SK-N-SH (cell line): ENCODE measurements at regions not wholly inside any gene's neighbourhood (a gene's known extent, or its start where the extent isn't known, plus 50 kb on each side); places are given as distances from the start of the nearest gene placed in this dataset.

ENCODE experiments used
- CTCF ChIA-PET: fragments of 300-600, 350-600 bp; formaldehyde crosslinking; extraction: SDS; loops from one replicate; lab custom pipeline; 2021; lab: Yijun Ruan, JAX
- POLR2A ChIA-PET: fragments of 350-600 bp; sonication (Branson Sonifier 250); formaldehyde crosslinking; extraction: SDS; loops from one replicate; lab custom pipeline; 2020; ENCODE audit warnings: antibody characterized with exemption, inconsistent platforms; lab: Yijun Ruan, JAX
- DNase-seq: peaks from one replicate; pipeline ENCODE4 v3.0.0; 2012
- H2AFZ ChIP-seq: fragments of 200-600 bp; sonication (generic); 2 replicates; pipeline ENCODE4 v1.8.1; 2016; ENCODE audit warnings: antibody characterized with exemption, mild to moderate bottlenecking, low read depth
- H3F3A ChIP-seq: fragments of 200-600 bp; sonication (generic); replicated peaks from 2 replicates; pipeline ENCODE3; 2016; ENCODE audit warnings: antibody characterized with exemption, mild to moderate bottlenecking; ENCODE audit not compliant: insufficient read depth
- H3K27ac ChIP-seq, 2 experiments: fragments of 200-500 bp in 1 of 2; fragments of 200-600 bp in 1 of 2; sonication (Bioruptor generic) in 1 of 2; sonication (generic), shearing (Covaris generic) in 1 of 2; 2 replicates each; pipeline versions ENCODE4 v1.5.1 to v1.6.1; 2014 to 2016; ENCODE audit warnings: low read depth in 2 of 2, inconsistent platforms in 1 of 2, low read length in 1 of 2, mild to moderate bottlenecking in 1 of 2, mixed read lengths in 1 of 2
- H3K27me3 ChIP-seq: fragments of 200-600 bp; sonication (generic), shearing (Covaris generic); 2 replicates; pipeline ENCODE4 v1.6.1; 2016; ENCODE audit warnings: mixed run types; ENCODE audit not compliant: insufficient read depth
- H3K36me3 ChIP-seq, 2 experiments: fragments of 200-500 bp in 1 of 2; fragments of 200-600 bp in 1 of 2; sonication (Bioruptor generic) in 1 of 2; sonication (generic) in 1 of 2; replicated peaks in 1 of 2; 2 replicates each; pipeline versions ENCODE3 to v1.5.1; 2014 to 2016; ENCODE audit warnings: low read length in 1 of 2, mild to moderate bottlenecking in 1 of 2; ENCODE audit not compliant: insufficient read depth in 2 of 2, control insufficient read depth in 1 of 2
- H3K4me1 ChIP-seq, 2 experiments: fragments of 200-500 bp in 1 of 2; fragments of 200-600 bp in 1 of 2; sonication (Bioruptor generic) in 1 of 2; sonication (generic), shearing (Covaris generic) in 1 of 2; 2 replicates each; pipeline versions ENCODE4 v1.5.1 to v1.6.1; 2014 to 2016; ENCODE audit warnings: low read depth in 1 of 2, low read length in 1 of 2, mixed run types in 1 of 2; ENCODE audit not compliant: insufficient read depth in 2 of 2, control insufficient read depth in 1 of 2
- H3K4me2 ChIP-seq: fragments of 200-600 bp; sonication (generic), shearing (Covaris generic); 2 replicates; pipeline ENCODE4 v1.6.1; 2017; ENCODE audit warnings: mixed run types
- H3K4me3 ChIP-seq, 2 experiments: fragments of 200-500 bp in 1 of 2; fragments of 200-600 bp in 1 of 2; sonication (Bioruptor generic) in 1 of 2; sonication (generic), shearing (Covaris generic) in 1 of 2; 2 replicates each; pipeline versions ENCODE4 v1.5.1 to v1.8.1; 2014 to 2016; ENCODE audit warnings: low read depth in 2 of 2, inconsistent platforms in 1 of 2, low read length in 1 of 2, mild to moderate bottlenecking in 1 of 2, mixed read lengths in 1 of 2, moderate library complexity in 1 of 2
- H3K79me2 ChIP-seq: fragments of 200-600 bp; sonication (generic); 2 replicates; pipeline ENCODE4 v1.8.1; 2017; ENCODE audit warnings: mild to moderate bottlenecking; ENCODE audit not compliant: insufficient read depth
- H3K9ac ChIP-seq: fragments of 200-600 bp; sonication (generic); 2 replicates; pipeline ENCODE4 v1.6.1; 2017; ENCODE audit warnings: mixed run types
- H3K9me2 ChIP-seq: fragments of 200-600 bp; sonication (generic); 2 replicates; pipeline ENCODE4 v1.6.1; 2017; ENCODE audit warnings: mixed run types
- H3K9me3 ChIP-seq: fragments of 200-600 bp; sonication (generic); 2 replicates; pipeline ENCODE4 v1.6.1; 2017; ENCODE audit warnings: mixed run types, mild to moderate bottlenecking, moderate library complexity
- H4K20me1 ChIP-seq: fragments of 200-600 bp; sonication (generic); 2 replicates; pipeline ENCODE4 v1.6.1; 2017; ENCODE audit warnings: mild to moderate bottlenecking, mixed run types; ENCODE audit not compliant: insufficient read depth
- CHD2 ChIP-seq: fragments of 150-350 bp; IDR thresholded peaks from 2 replicates; pipeline ENCODE4 v1.6.1; 2018; ENCODE audit warnings: low read length; ENCODE audit not compliant: partially characterized antibody
- ELF1 ChIP-seq: IDR thresholded peaks from 2 replicates; pipeline ENCODE4 v1.4.0; 2012
- FOSL2 ChIP-seq: IDR thresholded peaks from 2 replicates; pipeline ENCODE4 v1.4.0; 2012; ENCODE audit warnings: low read depth, mild to moderate bottlenecking, moderate library complexity, borderline replicate concordance
- FOXM1 ChIP-seq: IDR thresholded peaks from 2 replicates; pipeline ENCODE4 v1.4.0; 2012; ENCODE audit warnings: low read depth, mild to moderate bottlenecking
- GATA2 ChIP-seq: sonication (generic); formaldehyde crosslinking; IDR thresholded peaks from 2 replicates; pipeline ENCODE4 v1.5.0; 2020; ENCODE audit warnings: mild to moderate bottlenecking, missing genetic modification reagents
- JUND ChIP-seq: IDR thresholded peaks from 2 replicates; pipeline ENCODE4 v1.4.0; 2012
- MXI1 ChIP-seq: IDR thresholded peaks from 2 replicates; pipeline ENCODE4 v1.6.1; 2012; ENCODE audit warnings: mild to moderate bottlenecking, low read depth, low read length, improper control_type of control experiment
- NFIC ChIP-seq: IDR thresholded peaks from 2 replicates; pipeline ENCODE4 v1.4.0; 2012; ENCODE audit warnings: borderline replicate concordance
- POLR2AphosphoS5 ChIP-seq: IDR thresholded peaks from 2 replicates; pipeline ENCODE4 v1.6.1; 2012; ENCODE audit warnings: low read depth, low read length
- RAD21 ChIP-seq: IDR thresholded peaks from 2 replicates; pipeline ENCODE4 v1.6.1; 2012; ENCODE audit warnings: mild to moderate bottlenecking, low read length
- RXRA ChIP-seq: IDR thresholded peaks from 2 replicates; pipeline ENCODE4 v1.4.0; 2012; ENCODE audit warnings: low read depth, mild to moderate bottlenecking, borderline replicate concordance
- YY1 ChIP-seq: IDR thresholded peaks from 2 replicates; pipeline ENCODE4 v1.4.0; 2012; ENCODE audit warnings: low read depth, mild to moderate bottlenecking
- WGBS: methylation state at CpG from one replicate; pipeline ENCODE4 v1.1.6; 2017; ENCODE audit warnings: low lambda C conversion rate; 5-methylcytosine and 5-hydroxymethylcytosine counted together
- TF ChIP-seq, protein P1 (sequence below): fragments of 200-600 bp; sonication (generic); IDR thresholded peaks from 2 replicates; pipeline ENCODE4 v1.6.1; 2017; ENCODE audit warnings: antibody characterized with exemption, mild to moderate bottlenecking, moderate library complexity
- TF ChIP-seq, protein P2 (sequence below): IDR thresholded peaks from 2 replicates; pipeline ENCODE4 v1.4.0; 2012; ENCODE audit warnings: low read depth, borderline replicate concordance
- TF ChIP-seq, protein P3 (sequence below): IDR thresholded peaks from 2 replicates; pipeline ENCODE4; 2012

DNA sequence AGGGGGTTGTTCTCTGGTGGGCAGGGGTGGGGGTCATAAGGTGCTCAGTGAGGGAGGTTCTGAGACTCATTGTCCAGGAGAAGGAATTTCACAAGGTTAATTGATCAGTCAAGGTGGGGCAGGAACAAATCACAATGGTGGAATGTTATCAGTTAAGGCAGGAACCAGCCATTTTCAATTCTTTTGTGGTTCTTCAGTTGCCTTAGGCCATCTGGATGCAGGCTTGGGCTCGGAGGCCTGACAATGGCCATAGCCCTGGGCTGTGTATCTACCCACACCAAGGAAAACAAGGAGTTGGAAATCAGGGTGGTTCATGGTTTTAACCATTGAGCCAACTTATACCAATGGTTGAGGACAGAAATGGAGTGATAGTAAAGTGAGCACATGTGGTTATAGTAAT, 1221.8 kb downstream of the TYW1 start:
- DNase-seq: no peak
- Histone ChIP-seq H3K9me3 (no peaks in the 10 kb centered on the region), H4K20me1 (no peaks in the 10 kb centered on the region), H3K4me2 (no peak overlapping the region), H3K9me2 (no peaks in the 10 kb centered on the region), H3K27me3 (no peaks in the 10 kb centered on the region), H3K27ac (no peak overlapping the region), H3K4me3 (no peak overlapping the region), H3K79me2 (no peaks in the 10 kb centered on the region), H3K4me1 (peaks cover 0 to 2% of the 10 kb centered on the region in 2 experiments; a peak in 1 of 4 replicates), H3K36me3 (no peaks in the 10 kb centered on the region), H3K9ac (no peak overlapping the region), H2AFZ (no peak overlapping the region), H3F3A (no peaks in the 10 kb centered on the region)
- CTCF ChIA-PET: no interaction called here
- TF ChIP-seq, protein P1, sequence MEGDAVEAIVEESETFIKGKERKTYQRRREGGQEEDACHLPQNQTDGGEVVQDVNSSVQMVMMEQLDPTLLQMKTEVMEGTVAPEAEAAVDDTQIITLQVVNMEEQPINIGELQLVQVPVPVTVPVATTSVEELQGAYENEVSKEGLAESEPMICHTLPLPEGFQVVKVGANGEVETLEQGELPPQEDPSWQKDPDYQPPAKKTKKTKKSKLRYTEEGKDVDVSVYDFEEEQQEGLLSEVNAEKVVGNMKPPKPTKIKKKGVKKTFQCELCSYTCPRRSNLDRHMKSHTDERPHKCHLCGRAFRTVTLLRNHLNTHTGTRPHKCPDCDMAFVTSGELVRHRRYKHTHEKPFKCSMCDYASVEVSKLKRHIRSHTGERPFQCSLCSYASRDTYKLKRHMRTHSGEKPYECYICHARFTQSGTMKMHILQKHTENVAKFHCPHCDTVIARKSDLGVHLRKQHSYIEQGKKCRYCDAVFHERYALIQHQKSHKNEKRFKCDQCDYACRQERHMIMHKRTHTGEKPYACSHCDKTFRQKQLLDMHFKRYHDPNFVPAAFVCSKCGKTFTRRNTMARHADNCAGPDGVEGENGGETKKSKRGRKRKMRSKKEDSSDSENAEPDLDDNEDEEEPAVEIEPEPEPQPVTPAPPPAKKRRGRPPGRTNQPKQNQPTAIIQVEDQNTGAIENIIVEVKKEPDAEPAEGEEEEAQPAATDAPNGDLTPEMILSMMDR: no peak
- no peak for TF ChIP-seq YY1
- TF ChIP-seq MXI1: no peak
- TF ChIP-seq FOXM1: no peak
- TF ChIP-seq FOSL2: no peak
- no peak for TF ChIP-seq CHD2
- TF ChIP-seq, protein P2, sequence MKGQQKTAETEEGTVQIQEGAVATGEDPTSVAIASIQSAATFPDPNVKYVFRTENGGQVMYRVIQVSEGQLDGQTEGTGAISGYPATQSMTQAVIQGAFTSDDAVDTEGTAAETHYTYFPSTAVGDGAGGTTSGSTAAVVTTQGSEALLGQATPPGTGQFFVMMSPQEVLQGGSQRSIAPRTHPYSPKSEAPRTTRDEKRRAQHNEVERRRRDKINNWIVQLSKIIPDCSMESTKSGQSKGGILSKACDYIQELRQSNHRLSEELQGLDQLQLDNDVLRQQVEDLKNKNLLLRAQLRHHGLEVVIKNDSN: no peak
- no peak for TF ChIP-seq JUND
- no peak for TF ChIP-seq ELF1
- POLR2A ChIA-PET: no interaction called here
- 11% methylated on average over 1 of the region's 1 CpG for WGBS

GRCh38 chr7:68222311-68222710, 1225.7 kb downstream of the TYW1 start:
- Histone ChIP-seq H3K4me3 (no peak overlapping the region), H3K79me2 (no peaks in the 10 kb centered on the region), H3K9me2 (no peaks in the 10 kb centered on the region), H3K4me1 (peaks cover 0 to 13% of the 10 kb centered on the region in 2 experiments; a peak in 1 of 4 replicates), H3K4me2 (no peak overlapping the region), H3K36me3 (no peaks in the 10 kb centered on the region), H3K27ac (no peak overlapping the region), H3K27me3 (no peaks in the 10 kb centered on the region), H4K20me1 (no peaks in the 10 kb centered on the region), H2AFZ (no peak overlapping the region), H3F3A (no peaks in the 10 kb centered on the region), H3K9ac (no peak overlapping the region), H3K9me3 (no peaks in the 10 kb centered on the region)
- 4% methylated on average over 1 of the region's 1 CpG for WGBS
- TF ChIP-seq POLR2AphosphoS5 (no peak), CHD2 (no peak), RXRA (no peak), GATA2 (CRISPR knock-in tag) (no peak), NFIC (no peak), RAD21 (no peak)
- TF ChIP-seq, protein P3, sequence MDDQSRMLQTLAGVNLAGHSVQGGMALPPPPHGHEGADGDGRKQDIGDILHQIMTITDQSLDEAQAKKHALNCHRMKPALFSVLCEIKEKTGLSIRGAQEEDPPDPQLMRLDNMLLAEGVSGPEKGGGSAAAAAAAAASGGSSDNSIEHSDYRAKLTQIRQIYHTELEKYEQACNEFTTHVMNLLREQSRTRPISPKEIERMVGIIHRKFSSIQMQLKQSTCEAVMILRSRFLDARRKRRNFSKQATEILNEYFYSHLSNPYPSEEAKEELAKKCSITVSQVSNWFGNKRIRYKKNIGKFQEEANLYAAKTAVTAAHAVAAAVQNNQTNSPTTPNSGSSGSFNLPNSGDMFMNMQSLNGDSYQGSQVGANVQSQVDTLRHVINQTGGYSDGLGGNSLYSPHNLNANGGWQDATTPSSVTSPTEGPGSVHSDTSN: no peak
- ChIA-PET CTCF (interaction anchor here (0.7 to 1.9 kb wide), 3 partner anchors 45 to 844 kb away, joined by 3 to 6 read pairs (median 3); no protein-coding TSS in a partner anchor), POLR2A (no interaction called here)
- DNase-seq: no peak
